Right cardiac atrium (tissue), 5 donors: ENCODE measurements at regions not wholly inside any gene's neighbourhood (a gene's known extent, or its start where the extent isn't known, plus 50 kb on each side); places are given as distances from the start of the nearest gene placed in this dataset.
"Not testable (repeated sequence)": the region's sequence is repeated elsewhere in the genome, so short reads cannot be mapped to it uniquely, and the experiment has no call there.

ENCODE experiments used
- ATAC-seq, 2 donors: fragments of 200-7000 bp; cut with Tn5 transposase; one replicate each; pipeline versions ENCODE4 v1.8.0 to v1.9.1; 2020; ENCODE audit warnings: moderate library complexity in 2 of 2, mild to moderate bottlenecking in 1 of 2
- DNase-seq, 3 donors: peaks; one replicate each; pipeline ENCODE4 v3.0.0-alpha.2; 2020
- H3K27ac ChIP-seq: one replicate; pipeline ENCODE4 v1.5.1; 2013; ENCODE audit warnings: mild to moderate bottlenecking, low read length, control low read depth, moderate library complexity
- H3K27me3 ChIP-seq: one replicate; pipeline ENCODE4 v1.6.1; 2013; ENCODE audit not compliant: control insufficient read depth, insufficient read depth
- H3K4me1 ChIP-seq: one replicate; pipeline ENCODE4 v1.6.1; 2013; ENCODE audit warnings: low read length; ENCODE audit not compliant: control insufficient read depth, insufficient read depth
- H3K4me3 ChIP-seq: one replicate; pipeline ENCODE4 v1.5.1; 2013; ENCODE audit warnings: low read length, control low read depth
- H3K9me3 ChIP-seq: one replicate; pipeline ENCODE4 v1.6.1; 2013; ENCODE audit warnings: low read length; ENCODE audit not compliant: control insufficient read depth
- WGBS: extraction: QIAGEN DNeasy Blood & Tissue Kit; methylation state at CpG from one replicate; pipeline ENCODE4 v1.1.7; 2013; 5-methylcytosine and 5-hydroxymethylcytosine counted together
- intact Hi-C, 4 donors: fragments of 100-400 bp; cut with DNase I; formaldehyde crosslinking; loops; one replicate each; pipeline versions ENCODE4 v1.11.0 to v1.14.0; 2022 to 2023
- donor health status: healthy with polysubstance abuse.
- donor health status: DM: no; HTN: yes; CAD: no.
- donor health status: DM: no; HTN: no; CAD: no.
- donor health status: DM: no; HTN: yes; CAD: no; lungs with severe emphysema.
- donor health status: DM: yes; HTN: yes; CAD: no.

- Histone ChIP-seq H3K9me3 (no peaks in the 10 kb centered on the region), H3K27ac (no peak overlapping the region), H3K4me3 (no peak overlapping the region), H3K4me1 (no peaks in the 10 kb centered on the region), H3K27me3 (no peaks in the 10 kb centered on the region)
- WGBS = 85% methylated on average over 40 of the region's 40 CpGs
- no peak for ATAC-seq
- intact Hi-C loops = no loop called here
- DNase-seq = no peak
These were observed 83.4 kb upstream of the LRPAP1 start for GRCh38 chr4:3615386-3616286.

GRCh38 chr4:3614731-3614980, 82.4 kb upstream of the LRPAP1 start:
- H3K9me3 ChIP-seq = no peaks in the 10 kb centered on the region
- H3K27ac ChIP-seq = no peak overlapping the region
- no peak overlapping the region for H3K4me3 ChIP-seq
- no peak for ATAC-seq
- no peaks in the 10 kb centered on the region for H3K4me1 ChIP-seq
- 78% methylated on average over 8 of the region's 8 CpGs for WGBS
- intact Hi-C loops = no loop called here
- H3K27me3 ChIP-seq = no peaks in the 10 kb centered on the region
- DNase-seq = no peak

- peak; percentile 52 to 60 for ATAC-seq
- Histone ChIP-seq H3K4me1 (no peaks in the 10 kb centered on the region), H3K27me3 (no peaks in the 10 kb centered on the region), H3K9me3 (no peaks in the 10 kb centered on the region), H3K4me3 (no peak overlapping the region), H3K27ac (no peak overlapping the region)
- WGBS = 47% methylated on average over 25 of the region's 25 CpGs
- DNase-seq = no peak
- intact Hi-C loops = no loop called here
These were observed 81.9 kb upstream of the LRPAP1 start for GRCh38 chr4:3613967-3614730.

GRCh38 chr4:3612934-3613333, 80.7 kb upstream of the LRPAP1 start:
- DNase-seq = no peak
- 98% methylated on average over 1 of the region's 1 CpG for WGBS
- ATAC-seq = no peak
- H3K27ac ChIP-seq = no peak overlapping the region
- H3K27me3 ChIP-seq = no peaks in the 10 kb centered on the region
- intact Hi-C loops = no loop called here
- H3K4me1 ChIP-seq = no peaks in the 10 kb centered on the region
- H3K4me3 ChIP-seq = no peak overlapping the region
- no peaks in the 10 kb centered on the region for H3K9me3 ChIP-seq

- H3K27ac ChIP-seq = no peak overlapping the region
- no peaks in the 10 kb centered on the region for H3K4me1 ChIP-seq
- H3K9me3 ChIP-seq = no peaks in the 10 kb centered on the region
- WGBS = 84% methylated on average over 4 of the region's 4 CpGs
- no peak for DNase-seq
- no peaks in the 10 kb centered on the region for H3K27me3 ChIP-seq
- intact Hi-C loops = no loop called here
- H3K4me3 ChIP-seq = no peak overlapping the region
- no peak for ATAC-seq
These were observed 80.1 kb upstream of the LRPAP1 start for GRCh38 chr4:3612281-3612680.

GRCh38 chr4:3611778-3612177, 79.6 kb upstream of the LRPAP1 start:
- no peak overlapping the region for H3K27ac ChIP-seq
- intact Hi-C loops = no loop called here
- WGBS = 90% methylated on average over 14 of the region's 14 CpGs
- no peaks in the 10 kb centered on the region for H3K9me3 ChIP-seq
- no peak for ATAC-seq
- H3K4me3 ChIP-seq = no peak overlapping the region
- no peaks in the 10 kb centered on the region for H3K4me1 ChIP-seq
- no peaks in the 10 kb centered on the region for H3K27me3 ChIP-seq
- DNase-seq = no peak

GRCh38 chr4:3610851-3611250, 78.6 kb upstream of the LRPAP1 start:
- H3K4me1 ChIP-seq, intact Hi-C loops, H3K27ac ChIP-seq, H3K4me3 ChIP-seq, ATAC-seq, DNase-seq, H3K27me3 ChIP-seq, H3K9me3 ChIP-seq: not testable (repeated sequence)
- 85% methylated on average over 4 of the region's 4 CpGs for WGBS

GRCh38 chr4:3609905-3610304, 77.7 kb upstream of the LRPAP1 start:
- H3K4me3 ChIP-seq, H3K27ac ChIP-seq, H3K4me1 ChIP-seq, ATAC-seq, H3K9me3 ChIP-seq, intact Hi-C loops, H3K27me3 ChIP-seq, DNase-seq: not testable (repeated sequence)
- 94% methylated on average over 2 of the region's 2 CpGs for WGBS

- ATAC-seq = peak in 1 of 2 donors; percentile 22
- Histone ChIP-seq H3K27me3 (no peaks in the 10 kb centered on the region), H3K9me3 (no peaks in the 10 kb centered on the region), H3K27ac (no peak overlapping the region), H3K4me1 (no peaks in the 10 kb centered on the region), H3K4me3 (no peak overlapping the region)
- no peak for DNase-seq
- WGBS = 52% methylated on average over 20 of the region's 20 CpGs
- intact Hi-C loops = no loop called here
These were observed 75.7 kb upstream of the LRPAP1 start for GRCh38 chr4:3607690-3608552.

- H3K4me1 ChIP-seq, H3K27me3 ChIP-seq, ATAC-seq, H3K27ac ChIP-seq, DNase-seq, H3K4me3 ChIP-seq, H3K9me3 ChIP-seq, intact Hi-C loops: not testable (repeated sequence)
- 65% methylated on average over 5 of the region's 5 CpGs for WGBS
These were observed 74.6 kb upstream of the LRPAP1 start for GRCh38 chr4:3606850-3607249.

GRCh38 chr4:3606271-3606670, 74.0 kb upstream of the LRPAP1 start:
- DNase-seq, H3K27me3 ChIP-seq, ATAC-seq, H3K4me3 ChIP-seq, H3K4me1 ChIP-seq, H3K27ac ChIP-seq, H3K9me3 ChIP-seq, intact Hi-C loops: not testable (repeated sequence)
- WGBS = 96% methylated on average over 3 of the region's 3 CpGs
